Stomach (tissue), 4 donors: ENCODE measurements at regions not wholly inside any gene's neighbourhood (a gene's known extent, or its start where the extent isn't known, plus 50 kb on each side); places are given as distances from the start of the nearest gene placed in this dataset.

ENCODE experiments used
- EP300 ChIP-seq: sonication (generic); formaldehyde crosslinking; IDR thresholded peaks from one replicate; pipeline ENCODE4 v1.6.1; 2017; ENCODE audit warnings: antibody characterized with exemption
- POLR2A ChIP-seq, 4 donors: fragments of 450-650 bp; IDR thresholded peaks; one replicate each; pipeline ENCODE4 v1.6.1; 2016; ENCODE audit warnings: antibody characterized with exemption in 4 of 4, control low read depth in 2 of 4, mild to moderate bottlenecking in 1 of 4, moderate library complexity in 1 of 4
- POLR2AphosphoS5 ChIP-seq, 3 donors: sonication (generic); formaldehyde crosslinking; IDR thresholded peaks; one replicate each; pipeline ENCODE4 v1.6.1; 2016; ENCODE audit warnings: antibody characterized with exemption in 3 of 3
- TF ChIP-seq, protein P1 (sequence below), 7 experiments: fragments of 450-650 bp in 4 of 7; fragments of 200-600 bp in 3 of 7; sonication (generic) in 3 of 7; IDR thresholded peaks; one replicate each; pipeline ENCODE4 v1.5.1; 2016 to 2019; ENCODE audit warnings: antibody characterized with exemption in 7 of 7, control low read depth in 2 of 7, mild to moderate bottlenecking in 1 of 7

DNA sequence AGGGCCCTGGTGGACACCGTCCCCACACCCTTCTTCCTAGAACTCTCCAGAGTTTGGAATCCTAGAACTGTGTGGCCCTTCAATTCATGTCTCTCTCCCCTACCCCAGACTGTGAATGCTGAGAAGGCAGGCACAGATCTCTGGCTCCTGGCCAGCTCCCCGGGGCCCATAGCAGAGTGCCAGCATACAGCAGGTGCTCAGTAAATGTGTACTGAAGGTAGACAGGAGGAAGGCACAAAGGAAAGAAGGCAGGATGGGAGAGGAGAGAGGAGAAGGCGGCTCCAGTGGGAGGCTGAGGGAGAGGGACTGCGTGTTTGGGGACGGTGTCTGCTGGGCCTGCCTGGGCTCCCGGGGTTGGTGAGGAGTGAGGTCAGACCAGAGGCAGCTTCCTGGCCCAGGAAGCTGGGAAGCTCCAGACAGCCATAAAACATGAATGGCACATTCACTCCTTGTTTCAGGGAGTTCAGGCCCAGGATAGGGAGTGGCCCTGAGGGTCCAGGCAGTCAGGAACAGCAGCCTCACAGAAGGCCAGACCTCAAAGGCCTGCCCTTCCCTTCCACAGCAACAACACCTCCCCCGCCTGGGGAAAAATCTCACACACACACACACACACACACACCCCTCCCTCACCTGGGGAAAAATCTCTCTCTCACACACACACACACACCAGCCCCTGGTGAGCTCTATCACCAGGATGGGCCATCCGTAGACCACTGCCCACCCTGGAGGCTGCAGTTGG, 137.1 kb upstream of the PRR20G start:
- TF ChIP-seq, protein P1, sequence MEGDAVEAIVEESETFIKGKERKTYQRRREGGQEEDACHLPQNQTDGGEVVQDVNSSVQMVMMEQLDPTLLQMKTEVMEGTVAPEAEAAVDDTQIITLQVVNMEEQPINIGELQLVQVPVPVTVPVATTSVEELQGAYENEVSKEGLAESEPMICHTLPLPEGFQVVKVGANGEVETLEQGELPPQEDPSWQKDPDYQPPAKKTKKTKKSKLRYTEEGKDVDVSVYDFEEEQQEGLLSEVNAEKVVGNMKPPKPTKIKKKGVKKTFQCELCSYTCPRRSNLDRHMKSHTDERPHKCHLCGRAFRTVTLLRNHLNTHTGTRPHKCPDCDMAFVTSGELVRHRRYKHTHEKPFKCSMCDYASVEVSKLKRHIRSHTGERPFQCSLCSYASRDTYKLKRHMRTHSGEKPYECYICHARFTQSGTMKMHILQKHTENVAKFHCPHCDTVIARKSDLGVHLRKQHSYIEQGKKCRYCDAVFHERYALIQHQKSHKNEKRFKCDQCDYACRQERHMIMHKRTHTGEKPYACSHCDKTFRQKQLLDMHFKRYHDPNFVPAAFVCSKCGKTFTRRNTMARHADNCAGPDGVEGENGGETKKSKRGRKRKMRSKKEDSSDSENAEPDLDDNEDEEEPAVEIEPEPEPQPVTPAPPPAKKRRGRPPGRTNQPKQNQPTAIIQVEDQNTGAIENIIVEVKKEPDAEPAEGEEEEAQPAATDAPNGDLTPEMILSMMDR (IDR thresholded peaks at IDR 0.05) = no peak
- TF ChIP-seq POLR2AphosphoS5 (IDR thresholded peaks at IDR 0.05) (no peak), POLR2A (IDR thresholded peaks at IDR 0.05) (no peak), EP300 (no peak)
